Stimulated activated CD8-positive, alpha-beta memory T cell treated with anti-CD3 and anti-CD28 coated beads, Interleukin-15, amount 100 ng/mL, for 4 hours (primary cell): ENCODE measurements at regions not wholly inside any gene's neighbourhood (a gene's known extent, or its start where the extent isn't known, plus 50 kb on each side); places are given as distances from the start of the nearest gene placed in this dataset.
"Not testable (repeated sequence)": the region's sequence is repeated elsewhere in the genome, so short reads cannot be mapped to it uniquely, and the experiment has no call there.

Source experiments
- DNase-seq, 2 donors: peaks; one replicate each; pipeline ENCODE4 v3.0.0-alpha.2; 2020; ENCODE audit warnings: low read depth in 2 of 2

DNA sequence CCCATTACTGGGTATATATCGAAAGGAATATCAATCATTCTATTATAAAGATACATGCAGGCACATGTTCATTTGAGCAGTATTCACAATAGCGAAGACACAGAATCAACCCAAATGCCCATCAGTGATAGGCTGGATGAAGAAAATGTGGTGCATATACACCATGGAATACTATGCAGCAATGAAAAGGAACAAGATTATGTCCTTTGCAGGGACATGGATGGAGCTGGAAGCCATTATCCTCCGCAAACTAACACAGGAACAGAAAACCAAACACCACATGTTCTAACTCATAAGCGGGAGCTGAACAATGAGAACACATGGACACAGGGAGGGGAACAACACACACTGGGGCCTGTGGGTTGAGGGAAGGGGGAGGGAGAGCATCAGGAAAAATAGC, 434.3 kb downstream of the BUD13 start:
- DNase-seq = not testable (repeated sequence)

DNA sequence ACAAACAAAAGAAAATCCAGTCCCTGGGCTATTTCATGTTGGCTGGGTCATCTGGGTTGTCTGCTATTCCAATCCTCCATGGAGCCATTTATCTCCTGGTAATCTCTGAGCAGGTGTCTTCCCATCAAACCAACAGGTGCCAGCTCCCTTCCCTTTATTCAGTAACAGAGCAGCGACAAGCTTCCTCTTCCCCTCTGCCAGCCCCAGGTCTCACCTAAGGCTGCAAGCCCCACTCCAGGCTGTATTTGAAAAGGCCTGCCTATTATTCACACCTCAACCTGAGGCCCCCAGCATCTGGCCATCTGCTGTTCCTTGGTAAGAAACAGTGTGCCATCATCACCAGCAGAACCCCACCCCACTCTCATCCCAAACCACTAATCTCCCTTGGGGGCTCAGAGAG, 436.2 kb downstream of the BUD13 start:
- DNase-seq = no peak

DNA sequence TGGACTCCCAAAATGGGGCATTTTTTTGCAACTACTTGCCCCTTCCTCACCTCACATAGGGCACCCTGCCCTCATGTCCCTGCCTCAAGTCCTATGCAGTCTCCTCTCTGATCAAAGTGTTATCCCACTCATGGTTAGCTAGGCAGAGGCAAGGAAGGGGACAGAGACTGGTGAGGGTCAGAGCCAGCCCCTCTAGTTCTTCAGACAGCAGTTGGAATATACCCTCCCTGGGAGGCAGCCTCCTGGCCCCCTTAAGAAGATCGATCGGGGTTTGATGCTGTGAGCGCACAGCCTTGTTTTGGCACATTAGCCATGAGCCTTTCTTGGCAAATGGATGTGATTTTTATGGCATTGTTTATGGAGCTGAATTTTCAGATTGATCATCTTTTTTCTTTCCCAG, 436.9 kb downstream of the BUD13 start:
- DNase-seq = no peak

DNA sequence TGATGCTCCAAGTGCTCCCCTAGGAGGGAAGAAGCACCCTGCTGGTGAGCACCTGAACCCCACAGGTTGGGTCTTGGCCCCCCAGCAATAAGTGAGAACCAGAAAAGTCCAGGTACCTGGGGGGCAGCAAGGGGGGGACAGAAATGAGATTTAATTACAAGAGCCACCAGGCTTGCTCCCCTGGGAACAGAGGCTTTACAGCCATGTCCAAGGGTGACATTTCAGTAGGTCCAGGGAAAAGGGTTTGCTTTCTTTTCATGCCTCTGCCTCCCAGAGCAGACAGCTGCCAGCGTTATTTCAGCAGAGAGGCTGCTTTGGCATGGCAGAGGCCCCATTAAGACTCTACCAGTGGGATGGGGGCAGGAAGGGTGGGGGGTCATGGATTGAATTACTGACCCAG, 437.7 kb downstream of the BUD13 start:
- DNase-seq = no peak

DNA sequence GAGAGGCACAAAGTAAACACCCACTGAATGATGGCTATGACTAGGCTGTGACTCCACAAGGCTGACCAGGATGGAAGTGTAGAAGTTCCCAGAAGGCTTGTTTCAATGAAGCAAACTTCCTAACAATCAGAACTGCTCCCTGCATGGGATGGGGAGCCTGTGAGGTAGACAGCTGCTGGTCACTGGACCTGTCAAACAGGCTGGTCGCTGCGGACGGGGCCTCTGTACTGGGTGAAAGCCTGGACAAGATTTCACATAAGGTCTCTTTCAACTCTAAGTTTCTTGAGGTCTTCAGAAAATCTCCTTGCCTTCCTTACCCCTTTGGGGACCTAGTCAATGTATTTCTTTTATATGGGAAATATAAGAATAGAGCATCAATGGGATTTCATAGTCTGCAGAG, 438.2 kb downstream of the BUD13 start:
- no peak for DNase-seq

DNA sequence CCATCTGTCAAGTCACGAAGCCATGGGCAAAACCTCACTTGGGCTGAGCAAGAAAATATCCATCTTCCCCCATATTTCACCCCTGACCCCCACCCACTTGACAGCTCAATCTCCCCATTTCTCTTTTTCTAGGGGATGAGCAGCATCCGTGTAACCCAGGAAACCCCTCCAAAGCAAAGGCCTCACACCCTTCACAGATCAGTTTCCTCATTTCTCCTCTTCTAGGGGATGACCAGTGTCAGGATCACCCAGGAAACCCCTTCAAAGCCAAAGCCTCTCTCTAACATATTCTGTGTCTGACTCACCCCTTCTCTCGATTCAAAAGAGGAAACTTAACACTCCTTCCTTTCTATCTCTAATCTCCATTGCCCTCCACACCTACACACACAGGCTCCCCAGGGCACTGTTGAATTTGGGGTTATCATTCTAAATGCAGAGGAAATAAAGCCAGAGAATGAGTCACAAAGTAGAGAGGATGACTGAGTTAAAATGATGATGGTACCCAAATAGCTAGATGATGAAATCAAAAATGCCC, 439.7 kb downstream of the BUD13 start:
- DNase-seq = no peak

DNA sequence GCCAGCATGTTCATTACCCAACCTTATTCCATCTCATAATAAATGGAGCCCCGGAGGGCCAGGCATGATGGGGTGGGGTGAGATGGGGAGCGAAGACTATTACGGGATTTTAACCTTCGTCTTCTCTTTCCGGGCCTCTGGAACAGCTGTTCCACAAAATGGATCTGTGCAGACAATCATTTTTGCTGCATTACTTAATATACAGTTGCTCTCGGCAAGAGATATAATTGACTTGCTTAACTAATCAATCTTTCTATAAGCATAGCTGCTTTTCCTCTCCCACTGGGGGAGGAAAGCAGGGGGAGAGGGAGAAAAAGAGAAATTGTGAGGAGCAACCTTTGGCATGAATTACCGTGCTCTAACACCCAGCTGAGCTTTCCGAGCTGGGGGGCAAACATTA, 440.4 kb downstream of the BUD13 start:
- DNase-seq = no peak

DNA sequence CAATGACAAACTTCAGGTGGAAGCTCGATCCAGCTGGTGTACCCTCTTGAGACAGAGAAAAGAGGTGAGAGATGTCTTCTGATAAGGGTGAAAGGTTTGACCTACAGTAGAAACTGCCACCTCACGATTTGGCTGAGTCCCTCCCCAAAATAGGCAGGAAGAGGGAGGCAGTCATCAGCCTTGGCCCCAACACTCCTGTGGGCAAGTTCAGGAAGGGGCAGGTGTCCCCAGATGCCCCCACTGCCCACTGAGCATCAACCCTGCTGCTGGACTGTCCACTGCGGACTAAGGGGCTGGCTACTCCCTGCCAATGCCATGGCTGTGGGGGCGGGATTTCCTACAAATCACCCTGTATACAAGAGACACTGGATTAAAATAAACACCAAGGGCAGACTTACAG, 441.4 kb downstream of the BUD13 start:
- DNase-seq = no peak

DNA sequence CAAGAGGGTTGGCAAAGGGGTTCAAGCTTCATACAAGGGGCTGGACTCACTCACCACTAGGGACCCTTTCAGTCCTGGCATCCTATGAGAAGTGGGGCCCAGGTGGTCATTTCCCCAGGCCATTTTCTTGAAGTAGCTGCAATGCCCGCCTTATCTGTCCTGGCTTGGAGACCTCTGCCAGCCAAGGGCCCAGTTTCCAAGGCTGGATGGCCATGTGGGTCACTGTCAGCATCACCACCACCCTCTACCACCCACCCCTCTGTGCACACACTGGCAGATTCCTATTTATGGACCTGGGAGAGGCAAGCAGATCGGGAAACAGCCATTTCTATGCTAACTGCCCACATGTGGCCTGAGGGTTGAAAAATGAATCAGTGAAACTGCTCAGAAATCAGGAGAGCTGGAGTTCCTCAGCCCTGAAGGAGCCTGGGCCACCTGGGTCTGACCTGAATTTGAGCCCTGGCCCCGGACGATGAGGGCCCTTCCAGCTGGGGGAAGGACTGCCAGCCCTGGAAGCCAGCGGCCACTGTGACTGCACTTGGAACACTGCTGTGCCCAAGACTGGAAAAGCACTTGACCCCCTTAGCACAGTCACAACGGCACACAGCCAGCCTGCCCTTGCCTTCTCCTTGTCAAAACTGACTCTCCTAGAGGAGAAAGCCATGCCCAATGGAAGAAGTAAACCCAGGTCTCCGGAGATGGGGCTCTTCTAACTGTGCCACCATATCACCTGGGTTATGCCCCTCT, 442.2 kb downstream of the BUD13 start:
- DNase-seq = no peak

DNA sequence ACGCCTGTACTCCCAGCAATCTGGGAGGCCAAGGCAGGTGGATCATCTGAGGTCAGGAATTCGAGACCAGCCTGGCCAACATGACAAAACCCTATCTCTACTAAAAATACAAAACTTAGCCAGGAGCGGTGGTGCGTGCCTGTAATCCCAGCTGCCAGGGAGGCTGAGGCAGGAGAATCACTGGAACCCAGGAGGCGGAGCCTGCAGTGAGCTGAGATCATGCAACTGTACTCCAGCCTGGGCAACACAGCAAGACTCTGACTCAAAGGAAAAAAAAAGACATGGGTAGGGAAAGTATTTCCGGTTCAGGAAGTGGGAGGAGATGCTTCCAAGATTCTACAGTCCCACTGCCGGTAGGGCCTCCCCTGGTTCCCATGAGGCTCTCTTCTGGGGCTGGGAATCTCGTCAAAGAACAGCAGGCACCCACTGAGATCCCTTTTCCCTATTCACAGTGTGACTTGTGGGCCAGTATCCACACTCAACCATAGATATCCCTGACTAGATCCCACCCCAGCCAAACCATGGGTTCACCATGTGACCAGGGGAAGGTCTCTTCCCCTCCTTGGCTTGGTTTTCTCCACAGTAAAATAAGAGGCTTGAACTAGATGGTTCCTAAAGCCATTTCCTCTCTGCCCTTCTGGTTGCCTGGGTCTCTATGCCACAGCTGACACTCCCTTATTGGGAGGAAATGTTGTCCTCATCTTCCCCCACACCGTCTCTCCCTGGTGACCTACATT, 443.3 kb downstream of the BUD13 start:
- DNase-seq = no peak

DNA sequence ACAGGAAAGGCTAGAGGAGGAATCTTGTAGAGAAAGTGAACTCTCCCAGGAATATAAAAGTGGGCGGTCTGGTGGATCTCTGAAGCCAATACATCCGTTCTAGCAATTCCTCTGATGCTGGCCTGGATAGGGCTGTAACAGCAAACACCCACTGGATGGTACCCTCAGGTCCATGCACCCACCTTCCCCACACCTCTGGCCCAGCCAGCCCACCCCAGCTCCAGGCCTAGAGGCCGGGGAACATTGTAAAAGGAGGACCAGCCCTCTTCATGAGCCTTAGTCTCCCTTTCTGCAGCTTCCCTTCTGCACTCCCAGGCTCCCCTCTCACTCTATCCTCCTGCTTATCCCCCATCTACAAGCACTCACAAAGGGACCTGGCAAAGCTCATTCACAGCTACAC, 443.9 kb downstream of the BUD13 start:
- DNase-seq = no peak

DNA sequence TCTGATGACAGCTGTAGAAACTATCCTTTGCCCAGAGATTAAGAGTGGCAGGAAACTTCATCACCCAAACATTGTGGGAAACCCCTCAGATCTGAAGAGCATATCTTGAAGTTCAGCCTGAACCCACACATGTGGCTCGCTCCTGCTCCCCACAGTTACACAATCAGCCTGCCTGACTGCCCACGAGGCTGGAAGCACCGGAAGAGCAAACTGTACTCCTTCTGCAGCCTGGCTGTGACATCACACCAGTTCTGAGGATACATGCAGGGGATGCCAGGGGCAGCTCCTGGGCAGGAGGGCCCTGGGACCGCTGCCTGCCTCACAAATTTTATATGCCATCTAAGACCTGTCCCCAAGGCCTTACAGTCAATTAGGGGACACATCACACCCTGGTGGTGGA, 444.4 kb downstream of the BUD13 start:
- no peak for DNase-seq

DNA sequence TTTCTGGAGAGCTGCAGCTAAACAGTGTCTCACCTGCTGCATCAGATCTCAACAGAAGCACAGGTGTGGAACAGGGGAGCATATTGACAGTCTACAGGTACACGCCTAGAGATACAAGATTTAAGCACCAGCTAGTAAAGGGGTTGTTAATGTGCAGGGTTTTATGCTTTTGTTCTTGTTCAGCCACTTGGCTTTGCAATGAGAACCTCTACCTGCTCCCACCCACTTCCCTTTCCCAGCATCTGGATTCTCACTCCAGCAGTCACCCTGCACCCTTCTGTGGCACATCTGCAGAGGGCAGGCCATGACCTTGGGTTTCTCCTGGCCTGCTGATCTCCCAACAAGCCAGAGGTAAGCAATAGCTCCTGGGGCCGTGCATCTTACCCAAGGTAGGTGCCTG, 446.6 kb downstream of the BUD13 start:
- DNase-seq = no peak

DNA sequence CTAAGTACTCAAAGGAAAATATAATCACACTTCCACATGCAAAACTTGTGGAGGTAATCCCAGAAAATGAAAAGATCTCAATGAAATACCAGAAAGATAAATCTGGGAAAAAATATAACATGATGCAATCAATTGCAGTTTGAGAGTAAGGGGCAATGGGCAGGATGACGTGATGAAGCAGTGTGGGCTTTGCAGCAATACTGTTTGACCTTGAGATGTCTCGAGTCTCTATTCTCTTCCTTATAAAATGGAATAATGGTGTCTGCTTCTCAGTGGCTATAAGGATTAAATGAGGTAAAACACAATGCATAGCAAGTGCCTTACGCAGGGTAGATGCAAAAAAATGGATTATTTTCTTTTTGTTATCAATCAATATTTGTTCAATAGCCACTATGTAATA, 447.5 kb downstream of the BUD13 start:
- DNase-seq = no peak

DNA sequence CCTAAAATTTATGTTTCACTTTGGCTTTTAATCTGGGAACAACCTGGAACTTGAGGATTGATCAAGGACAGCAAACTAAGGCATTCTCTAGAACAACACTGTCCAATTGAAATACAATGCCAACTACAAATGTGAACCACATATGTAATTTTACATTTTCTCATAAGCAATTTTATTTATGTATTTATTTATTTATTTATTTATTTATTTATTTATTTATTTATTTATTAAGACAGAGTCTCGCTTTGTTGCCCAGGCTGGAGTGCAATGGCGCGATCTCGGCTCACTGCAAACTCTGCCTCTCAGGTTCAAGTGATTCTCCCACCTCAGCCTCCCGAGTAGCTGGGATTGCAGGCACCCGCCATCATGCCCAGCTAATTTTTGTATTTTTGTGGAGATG, 448.7 kb downstream of the BUD13 start:
- DNase-seq = not testable (repeated sequence)

DNA sequence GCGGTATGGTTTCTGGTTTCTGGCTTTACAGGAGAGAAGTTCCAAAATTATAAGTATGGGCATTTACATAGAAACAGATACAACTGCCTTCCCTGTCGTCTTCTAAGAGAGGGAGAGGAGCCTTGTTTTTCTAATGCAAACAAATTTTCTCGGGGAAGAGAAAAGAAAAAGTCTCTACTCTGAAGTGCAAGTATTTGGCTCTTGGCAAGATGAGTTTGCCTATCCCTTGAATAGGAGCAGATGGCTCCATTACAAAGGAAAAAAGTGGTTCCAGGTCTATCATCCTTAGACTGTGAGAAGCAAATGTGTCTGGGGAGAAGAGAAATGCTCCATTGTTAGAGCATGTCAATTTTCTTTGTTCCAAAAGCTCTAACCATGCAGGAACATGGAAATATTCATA, 455.6 kb downstream of the BUD13 start:
- no peak for DNase-seq

DNA sequence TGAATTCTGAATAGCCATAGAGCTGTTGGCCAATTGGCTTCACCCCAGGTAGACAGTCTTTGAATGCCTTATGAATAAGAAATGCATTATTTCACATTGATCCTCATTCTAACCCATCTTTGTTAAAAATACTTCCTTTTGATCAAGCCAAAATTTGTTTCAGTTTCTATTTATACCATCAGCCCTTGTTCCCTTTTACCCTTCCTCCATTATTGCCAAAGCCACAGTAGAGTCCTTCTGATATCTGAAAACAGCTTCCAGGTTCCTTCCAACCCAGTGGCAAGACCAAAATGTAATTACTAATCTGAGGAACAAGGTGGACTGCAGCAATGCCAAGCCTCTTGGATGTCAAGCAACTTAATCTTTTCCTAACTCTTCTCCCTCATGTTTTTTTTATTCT, 458.8 kb downstream of the BUD13 start:
- no peak for DNase-seq

DNA sequence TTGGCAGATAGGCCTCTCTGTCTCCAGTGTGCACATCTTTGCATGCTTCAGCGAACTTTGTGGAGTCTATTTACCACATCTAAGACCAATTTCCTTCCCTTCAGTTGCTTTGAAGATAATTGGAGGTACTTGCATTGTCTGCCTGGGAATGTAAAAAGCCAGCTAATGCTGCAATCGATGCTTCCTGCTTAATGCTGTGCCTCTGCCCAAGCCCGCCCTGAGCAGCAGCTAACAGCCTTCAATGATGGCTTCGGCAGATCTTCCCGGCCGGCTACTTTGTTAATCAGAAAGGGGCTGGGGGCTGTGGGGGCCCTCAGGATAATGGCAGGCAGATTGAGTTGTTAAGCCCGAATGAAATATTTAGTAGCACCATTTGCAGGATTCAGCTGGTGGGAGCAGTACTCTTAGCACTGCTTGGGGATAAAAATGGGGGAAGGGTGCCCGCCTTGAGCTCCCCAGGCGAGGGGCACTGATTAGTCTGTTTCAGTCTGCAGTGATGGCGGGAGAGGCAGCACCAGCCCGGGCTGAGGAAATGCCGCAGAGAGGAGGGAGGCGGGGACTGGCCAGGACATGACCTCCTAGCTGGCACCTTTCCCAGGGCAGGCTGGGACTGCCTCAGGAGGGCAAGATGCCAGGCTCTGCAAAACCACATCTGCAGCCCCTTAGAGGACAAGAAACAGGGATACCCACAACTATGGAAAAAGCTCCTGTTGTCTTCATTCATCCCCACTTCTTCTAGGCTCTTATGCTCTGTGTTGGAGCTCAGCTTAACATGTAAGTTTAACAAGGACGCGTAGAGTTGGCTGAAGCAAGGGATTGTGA, 460.0 kb downstream of the BUD13 start:
- DNase-seq = no peak

DNA sequence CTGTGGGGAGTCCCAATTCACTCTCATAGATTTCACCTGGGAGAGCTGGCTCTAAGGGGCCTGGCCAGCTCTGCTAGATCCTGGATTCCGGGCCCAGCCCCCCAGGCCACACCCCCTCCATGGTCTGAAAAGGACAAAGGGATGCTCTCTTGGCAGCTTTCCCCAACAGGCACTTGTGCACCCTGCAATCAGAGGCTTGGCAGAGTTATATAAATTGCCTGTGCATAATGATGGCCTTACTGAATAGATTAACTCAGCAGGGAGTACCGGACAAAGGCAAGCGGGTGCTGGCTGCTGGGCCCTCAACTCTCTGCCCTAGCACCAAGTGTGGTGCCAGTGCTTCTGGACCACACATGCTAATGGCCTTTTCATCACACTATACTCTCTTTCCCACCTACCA, 461.6 kb downstream of the BUD13 start:
- DNase-seq = no peak

DNA sequence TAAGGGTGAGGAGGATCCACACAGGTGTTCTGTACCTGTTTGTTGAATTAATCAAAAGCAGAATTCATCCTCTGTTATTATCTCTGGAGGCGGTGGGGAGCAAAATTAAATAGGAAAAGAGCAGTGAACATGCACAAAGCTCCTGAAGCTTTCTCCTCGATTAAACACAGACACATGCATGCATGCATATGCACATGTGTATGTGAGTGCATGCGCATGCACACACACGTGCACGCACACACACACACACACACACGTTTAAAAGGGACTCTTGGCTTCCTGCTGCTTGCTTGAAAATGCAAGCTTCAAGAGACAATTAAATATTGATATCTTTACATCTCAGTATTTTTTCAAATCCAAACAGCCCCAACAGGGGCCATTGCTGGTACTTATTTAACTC, 462.1 kb downstream of the BUD13 start:
- DNase-seq = no peak

DNA sequence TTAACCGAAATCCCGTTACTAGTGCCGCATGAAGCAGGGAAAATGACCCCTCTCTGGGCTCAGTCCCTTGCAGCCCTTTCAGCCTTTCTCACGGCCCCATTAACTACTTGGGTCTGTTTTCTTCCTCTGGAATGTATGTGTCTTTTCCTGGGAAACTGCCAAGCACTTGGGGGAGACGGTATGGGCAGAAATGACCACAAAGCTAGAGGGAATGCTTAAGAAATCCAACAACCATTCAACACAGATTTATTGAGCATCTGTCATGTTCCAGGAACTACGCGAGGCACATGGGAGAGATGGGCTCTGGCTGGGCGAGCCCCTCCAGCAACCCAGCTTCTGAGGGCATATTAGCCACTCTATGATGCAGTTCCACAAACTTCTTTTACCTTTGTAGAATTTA, 462.6 kb downstream of the BUD13 start:
- no peak for DNase-seq

DNA sequence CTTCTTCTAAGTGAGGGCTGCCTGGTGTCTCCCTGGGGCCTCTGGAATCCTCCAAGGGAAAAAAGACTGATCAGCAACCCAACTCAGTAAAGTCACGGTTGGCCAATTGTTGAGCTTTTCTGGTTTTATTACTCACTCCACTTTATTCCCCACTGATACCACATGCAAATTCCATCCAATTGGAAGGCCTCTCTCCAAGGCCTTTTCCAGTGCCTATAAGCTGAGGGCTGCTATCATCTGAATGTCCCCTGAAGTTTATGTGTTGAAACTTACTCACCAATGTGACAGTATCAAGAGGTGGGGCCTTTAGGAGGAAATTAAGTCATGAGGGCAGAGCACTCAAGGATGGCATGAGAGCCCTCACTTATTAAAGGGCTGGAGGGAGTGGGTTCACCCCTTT, 463.3 kb downstream of the BUD13 start:
- DNase-seq = no peak

DNA sequence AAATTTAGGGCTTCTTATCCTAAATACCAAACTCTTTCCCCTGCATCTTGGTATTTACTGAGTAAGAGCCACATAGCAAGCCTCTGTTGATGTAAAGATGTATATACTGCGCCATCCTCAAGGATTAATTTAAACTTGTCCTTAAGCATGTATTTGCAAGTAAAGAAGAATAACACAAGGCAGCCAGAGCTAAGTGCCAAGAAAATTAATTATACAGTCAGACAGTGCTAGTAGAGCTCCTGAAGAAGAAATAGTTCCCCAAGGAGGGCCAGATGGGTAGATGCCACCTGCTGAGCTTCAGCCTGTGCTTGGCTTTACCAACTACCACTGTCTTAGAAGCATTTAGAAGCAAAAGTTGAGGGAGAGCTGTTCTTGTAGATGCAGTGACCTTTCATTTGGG, 470.0 kb downstream of the BUD13 start:
- no peak for DNase-seq
